SK-N-SH (cell line): ENCODE measurements at regions not wholly inside any gene's neighbourhood (a gene's known extent, or its start where the extent isn't known, plus 50 kb on each side); places are given as distances from the start of the nearest gene placed in this dataset.

Experiments used
- CTCF ChIA-PET: fragments of 300-600, 350-600 bp; formaldehyde crosslinking; extraction: SDS; loops from one replicate; lab custom pipeline; 2021; lab: Yijun Ruan, JAX
- POLR2A ChIA-PET: fragments of 350-600 bp; sonication (Branson Sonifier 250); formaldehyde crosslinking; extraction: SDS; loops from one replicate; lab custom pipeline; 2020; ENCODE audit warnings: antibody characterized with exemption, inconsistent platforms; lab: Yijun Ruan, JAX
- DNase-seq: peaks from one replicate; pipeline ENCODE4 v3.0.0; 2012
- H2AFZ ChIP-seq: fragments of 200-600 bp; sonication (generic); 2 replicates; pipeline ENCODE4 v1.8.1; 2016; ENCODE audit warnings: antibody characterized with exemption, mild to moderate bottlenecking, low read depth
- H3F3A ChIP-seq: fragments of 200-600 bp; sonication (generic); replicated peaks from 2 replicates; pipeline ENCODE3; 2016; ENCODE audit warnings: antibody characterized with exemption, mild to moderate bottlenecking; ENCODE audit not compliant: insufficient read depth
- H3K27ac ChIP-seq, 2 experiments: fragments of 200-500 bp in 1 of 2; fragments of 200-600 bp in 1 of 2; sonication (Bioruptor generic) in 1 of 2; sonication (generic), shearing (Covaris generic) in 1 of 2; 2 replicates each; pipeline versions ENCODE4 v1.5.1 to v1.6.1; 2014 to 2016; ENCODE audit warnings: low read depth in 2 of 2, inconsistent platforms in 1 of 2, low read length in 1 of 2, mild to moderate bottlenecking in 1 of 2, mixed read lengths in 1 of 2
- H3K27me3 ChIP-seq: fragments of 200-600 bp; sonication (generic), shearing (Covaris generic); 2 replicates; pipeline ENCODE4 v1.6.1; 2016; ENCODE audit warnings: mixed run types; ENCODE audit not compliant: insufficient read depth
- H3K36me3 ChIP-seq, 2 experiments: fragments of 200-500 bp in 1 of 2; fragments of 200-600 bp in 1 of 2; sonication (Bioruptor generic) in 1 of 2; sonication (generic) in 1 of 2; replicated peaks in 1 of 2; 2 replicates each; pipeline versions ENCODE3 to v1.5.1; 2014 to 2016; ENCODE audit warnings: low read length in 1 of 2, mild to moderate bottlenecking in 1 of 2; ENCODE audit not compliant: insufficient read depth in 2 of 2, control insufficient read depth in 1 of 2
- H3K4me1 ChIP-seq, 2 experiments: fragments of 200-500 bp in 1 of 2; fragments of 200-600 bp in 1 of 2; sonication (Bioruptor generic) in 1 of 2; sonication (generic), shearing (Covaris generic) in 1 of 2; 2 replicates each; pipeline versions ENCODE4 v1.5.1 to v1.6.1; 2014 to 2016; ENCODE audit warnings: low read depth in 1 of 2, low read length in 1 of 2, mixed run types in 1 of 2; ENCODE audit not compliant: insufficient read depth in 2 of 2, control insufficient read depth in 1 of 2
- H3K4me2 ChIP-seq: fragments of 200-600 bp; sonication (generic), shearing (Covaris generic); 2 replicates; pipeline ENCODE4 v1.6.1; 2017; ENCODE audit warnings: mixed run types
- H3K4me3 ChIP-seq, 2 experiments: fragments of 200-500 bp in 1 of 2; fragments of 200-600 bp in 1 of 2; sonication (Bioruptor generic) in 1 of 2; sonication (generic), shearing (Covaris generic) in 1 of 2; 2 replicates each; pipeline versions ENCODE4 v1.5.1 to v1.8.1; 2014 to 2016; ENCODE audit warnings: low read depth in 2 of 2, inconsistent platforms in 1 of 2, low read length in 1 of 2, mild to moderate bottlenecking in 1 of 2, mixed read lengths in 1 of 2, moderate library complexity in 1 of 2
- H3K79me2 ChIP-seq: fragments of 200-600 bp; sonication (generic); 2 replicates; pipeline ENCODE4 v1.8.1; 2017; ENCODE audit warnings: mild to moderate bottlenecking; ENCODE audit not compliant: insufficient read depth
- H3K9ac ChIP-seq: fragments of 200-600 bp; sonication (generic); 2 replicates; pipeline ENCODE4 v1.6.1; 2017; ENCODE audit warnings: mixed run types
- H3K9me2 ChIP-seq: fragments of 200-600 bp; sonication (generic); 2 replicates; pipeline ENCODE4 v1.6.1; 2017; ENCODE audit warnings: mixed run types
- H3K9me3 ChIP-seq: fragments of 200-600 bp; sonication (generic); 2 replicates; pipeline ENCODE4 v1.6.1; 2017; ENCODE audit warnings: mixed run types, mild to moderate bottlenecking, moderate library complexity
- H4K20me1 ChIP-seq: fragments of 200-600 bp; sonication (generic); 2 replicates; pipeline ENCODE4 v1.6.1; 2017; ENCODE audit warnings: mild to moderate bottlenecking, mixed run types; ENCODE audit not compliant: insufficient read depth
- ELF1 ChIP-seq: IDR thresholded peaks from 2 replicates; pipeline ENCODE4 v1.4.0; 2012
- EP300 ChIP-seq, 2 experiments: IDR thresholded peaks; 2 replicates each; pipeline versions ENCODE4 v1.4.0 to v1.6.1; 2012; ENCODE audit warnings: borderline replicate concordance in 1 of 2, low read depth in 1 of 2, low read length in 1 of 2
- EZH2phosphoT487 ChIP-seq: fragments of 200-600 bp; sonication (generic); IDR thresholded peaks from 2 replicates; pipeline ENCODE4 v1.6.1; 2017; ENCODE audit warnings: low read depth, mixed run types, mild to moderate bottlenecking, antibody characterized with exemption, moderate library complexity, borderline replicate concordance
- FOSL2 ChIP-seq: IDR thresholded peaks from 2 replicates; pipeline ENCODE4 v1.4.0; 2012; ENCODE audit warnings: low read depth, mild to moderate bottlenecking, moderate library complexity, borderline replicate concordance
- FOXJ3 ChIP-seq: sonication (generic); formaldehyde crosslinking; IDR thresholded peaks from 2 replicates; pipeline ENCODE4 v1.5.1; 2020; ENCODE audit warnings: mild to moderate bottlenecking, missing genetic modification reagents
- GABPA ChIP-seq: IDR thresholded peaks from 2 replicates; pipeline ENCODE4 v1.4.0; 2012; ENCODE audit warnings: low read depth, mild to moderate bottlenecking
- GATA2 ChIP-seq: sonication (generic); formaldehyde crosslinking; IDR thresholded peaks from 2 replicates; pipeline ENCODE4 v1.5.0; 2020; ENCODE audit warnings: mild to moderate bottlenecking, missing genetic modification reagents
- MAX ChIP-seq: IDR thresholded peaks from 2 replicates; pipeline ENCODE4 v1.4.0; 2012; ENCODE audit warnings: low read depth
- MXI1 ChIP-seq: IDR thresholded peaks from 2 replicates; pipeline ENCODE4 v1.6.1; 2012; ENCODE audit warnings: mild to moderate bottlenecking, low read depth, low read length, improper control_type of control experiment
- NRF1 ChIP-seq: IDR thresholded peaks from 2 replicates; pipeline ENCODE4 v1.6.1; 2012; ENCODE audit warnings: low read depth, mild to moderate bottlenecking, low read length
- PBX3 ChIP-seq: IDR thresholded peaks from 2 replicates; pipeline ENCODE4; 2012
- RAD21 ChIP-seq: IDR thresholded peaks from 2 replicates; pipeline ENCODE4 v1.6.1; 2012; ENCODE audit warnings: mild to moderate bottlenecking, low read length
- REST ChIP-seq: IDR thresholded peaks from 2 replicates; pipeline ENCODE4 v1.6.1; 2012; ENCODE audit warnings: mild to moderate bottlenecking, low read depth, low read length, moderate library complexity
- RFX5 ChIP-seq: IDR thresholded peaks from 2 replicates; pipeline ENCODE4 v1.6.1; 2012; ENCODE audit warnings: mild to moderate bottlenecking, improper control_type of control experiment, low read length
- SIN3A ChIP-seq: IDR thresholded peaks from 2 replicates; pipeline ENCODE4 v1.6.1; 2012; ENCODE audit warnings: low read depth, mild to moderate bottlenecking, low read length, moderate library complexity, borderline replicate concordance
- TAF1 ChIP-seq: IDR thresholded peaks from 2 replicates; pipeline ENCODE4 v1.6.1; 2012; ENCODE audit warnings: low read depth, mild to moderate bottlenecking, low read length, moderate library complexity, borderline replicate concordance
- USF1 ChIP-seq: IDR thresholded peaks from 2 replicates; pipeline ENCODE4 v1.4.0; 2012; ENCODE audit warnings: low read depth, borderline replicate concordance
- YY1 ChIP-seq: IDR thresholded peaks from 2 replicates; pipeline ENCODE4 v1.4.0; 2012; ENCODE audit warnings: low read depth, mild to moderate bottlenecking
- ZBTB33 ChIP-seq: IDR thresholded peaks from 2 replicates; pipeline ENCODE4 v1.4.0; 2012; ENCODE audit warnings: low read depth, borderline replicate concordance
- WGBS: methylation state at CpG from one replicate; pipeline ENCODE4 v1.1.6; 2017; ENCODE audit warnings: low lambda C conversion rate; 5-methylcytosine and 5-hydroxymethylcytosine counted together

GRCh38 chr3:33957176-33957575, 158.7 kb downstream of the PDCD6IP start:
- Histone ChIP-seq H4K20me1 (no peaks in the 10 kb centered on the region), H3K4me3 (no peak overlapping the region), H3K27ac (no peak overlapping the region), H3K79me2 (no peaks in the 10 kb centered on the region), H2AFZ (no peak overlapping the region), H3K9ac (no peak overlapping the region), H3K9me2 (no peaks in the 10 kb centered on the region)
- 62% methylated on average over 5 of the region's 5 CpGs for WGBS
- CTCF ChIA-PET = interaction anchor here (0.8 to 1.3 kb wide), 2 partner anchors 10 to 17 kb away, joined by 3 to 4 read pairs; no protein-coding TSS in a partner anchor
- no peak for TF ChIP-seq ELF1
- no peak for TF ChIP-seq USF1
- TF ChIP-seq RAD21 = no peak
- TF ChIP-seq ZBTB33 = no peak
- TF ChIP-seq FOSL2 = no peak
- TF ChIP-seq MXI1 = no peak
- no peak for TF ChIP-seq TAF1
- TF ChIP-seq RFX5 = no peak
- TF ChIP-seq PBX3 = no peak
- TF ChIP-seq GABPA = no peak
- TF ChIP-seq GATA2 = no peak
- TF ChIP-seq EZH2phosphoT487 = no peak
- no peak for TF ChIP-seq NRF1
- TF ChIP-seq REST = no peak
- no peak for TF ChIP-seq FOXJ3 (CRISPR knock-in tag)
- no peak for TF ChIP-seq EP300 (IDR thresholded peaks at IDR 0.05; ENCODE audit: borderline replicate concordance in 1 of 2, low read depth in 1 of 2, low read length in 1 of 2)
- TF ChIP-seq MAX = no peak
- no peak for TF ChIP-seq YY1
- no peak for TF ChIP-seq SIN3A
- TF ChIP-seq, all 33 proteins: peak for 0
- Histone ChIP-seq H3F3A (no peaks in the 10 kb centered on the region), H3K4me2 (no peak overlapping the region), H3K9me3 (no peaks in the 10 kb centered on the region), H3K27me3 (no peaks in the 10 kb centered on the region), H3K36me3 (no peaks in the 10 kb centered on the region), H3K4me1 (peaks cover 0 to 9% of the 10 kb centered on the region in 2 experiments; a peak in 1 of 4 replicates)
- no peak for DNase-seq
- POLR2A ChIA-PET = no interaction called here
